Thyroid gland (tissue), 4 donors: ENCODE measurements at regions not wholly inside any gene's neighbourhood (a gene's known extent, or its start where the extent isn't known, plus 50 kb on each side); places are given as distances from the start of the nearest gene placed in this dataset.
A peak's percentile ranks its signal among the peaks of the same experiment; 100 is the strongest.
"Not testable (repeated sequence)": the region's sequence is repeated elsewhere in the genome, so short reads cannot be mapped to it uniquely, and the experiment has no call there.

Experiments used
- DNase-seq, 2 donors: peaks; one replicate each; pipeline ENCODE4 v3.0.0-alpha.2; 2019
- H3K27ac ChIP-seq, 3 donors: fragments of 200-600 bp; sonication (generic); 1 replicate in 2 of 3; 2 replicates in 1 of 3; pipeline ENCODE4 v1.5.1; 2016 to 2019; ENCODE audit warnings: mild to moderate bottlenecking in 1 of 3, moderate library complexity in 1 of 3
- H3K27me3 ChIP-seq: fragments of 200-600 bp; sonication (generic); one replicate; pipeline ENCODE4 v1.5.1; 2019
- H3K36me3 ChIP-seq, 2 donors: fragments of 200-600 bp; sonication (generic); one replicate each; pipeline ENCODE4 v1.5.1; 2016 to 2019
- H3K4me1 ChIP-seq, 2 donors: fragments of 200-600 bp; sonication (generic); one replicate each; pipeline ENCODE4 v1.5.1; 2017 to 2019
- H3K4me3 ChIP-seq, 3 donors: fragments of 200-600 bp; sonication (generic); replicated peaks in 1 of 3; 1 replicate in 2 of 3; 2 replicates in 1 of 3; pipeline ENCODE4 v1.5.1; 2016; ENCODE audit warnings: mild to moderate bottlenecking in 1 of 3
- H3K9me3 ChIP-seq: fragments of 200-600 bp; sonication (generic); one replicate; pipeline ENCODE4 v1.5.1; 2017
- CTCF ChIP-seq, 6 experiments: fragments of 200-600 bp in 3 of 6; fragments of 450-650 bp in 3 of 6; sonication (generic) in 3 of 6; IDR thresholded peaks; one replicate each; pipeline ENCODE4 v1.5.1; 2016 to 2019; ENCODE audit warnings: antibody characterized with exemption in 6 of 6, mild to moderate bottlenecking in 2 of 6, inconsistent platforms in 1 of 6, moderate library complexity in 1 of 6
- POLR2A ChIP-seq, 2 donors: fragments of 450-650 bp; IDR thresholded peaks; one replicate each; pipeline ENCODE4 v1.6.1; 2017; ENCODE audit warnings: antibody characterized with exemption in 2 of 2, mild to moderate bottlenecking in 2 of 2, moderate library complexity in 1 of 2
- whole genome bisulfite sequencing, 2 donors: methylation state at CpG; one replicate each; pipeline ENCODE4 v1.1.5; 2017; 5-methylcytosine and 5-hydroxymethylcytosine counted together
- intact Hi-C: fragments of 100-400 bp; cut with DNase I; formaldehyde crosslinking; loops from one replicate; pipeline ENCODE4 v1.15.1; 2023

- no peak overlapping the region for H3K27ac ChIP-seq
- intact Hi-C loops = no loop called here
- no peaks in the 10 kb centered on the region for H3K4me1 ChIP-seq
- no peak for DNase-seq
- H3K4me3 ChIP-seq = no peak overlapping the region
- no peaks in the 10 kb centered on the region for H3K36me3 ChIP-seq
- no peaks in the 10 kb centered on the region for H3K27me3 ChIP-seq
- no peaks in the 10 kb centered on the region for H3K9me3 ChIP-seq
- TF ChIP-seq POLR2A (IDR thresholded peaks at IDR 0.05) (no peak), CTCF (IDR thresholded peaks at IDR 0.05) (no peak)
- WGBS, 2 donors = 88 to 89% methylated on average over 2 of the region's 2 CpGs
Observed at GRCh38 chr3:101913168-101913567, 63.9 kb downstream of the NFKBIZ start.

- H3K27me3 ChIP-seq, H3K9me3 ChIP-seq, intact Hi-C loops, H3K36me3 ChIP-seq, H3K4me1 ChIP-seq, H3K4me3 ChIP-seq, H3K27ac ChIP-seq, DNase-seq: not testable (repeated sequence)
- 93 to 96% methylated on average over 2 of the region's 2 CpGs for WGBS, 2 donors
Observed at GRCh38 chr3:101917761-101918160, 68.4 kb downstream of the NFKBIZ start.

GRCh38 chr3:101922151-101922725 is 72.9 kb downstream of the NFKBIZ start:
- H3K4me1 ChIP-seq, H3K4me3 ChIP-seq, H3K27ac ChIP-seq, intact Hi-C loops, H3K36me3 ChIP-seq, H3K9me3 ChIP-seq, H3K27me3 ChIP-seq, DNase-seq: not testable (repeated sequence)
- WGBS, 2 donors = 91 to 95% methylated on average over 3 of the region's 3 CpGs

GRCh38 chr3:101924621-101925020 is 75.3 kb downstream of the NFKBIZ start:
- H3K9me3 ChIP-seq, H3K4me1 ChIP-seq, intact Hi-C loops, H3K27me3 ChIP-seq, H3K27ac ChIP-seq, DNase-seq, H3K36me3 ChIP-seq, H3K4me3 ChIP-seq: not testable (repeated sequence)
- 100% methylated on average over 1 to 2 of the region's 2 CpGs for WGBS, 2 donors

- H3K27ac ChIP-seq, DNase-seq, H3K4me3 ChIP-seq, intact Hi-C loops, H3K9me3 ChIP-seq, H3K27me3 ChIP-seq, H3K36me3 ChIP-seq, H3K4me1 ChIP-seq: not testable (repeated sequence)
- 80 to 100% methylated on average over 1 of the region's 1 CpG for WGBS, 2 donors
Observed at GRCh38 chr3:101925124-101925523, 75.8 kb downstream of the NFKBIZ start.

GRCh38 chr3:101925564-101925963 is 76.2 kb downstream of the NFKBIZ start:
- no peaks in the 10 kb centered on the region for H3K27me3 ChIP-seq
- TF ChIP-seq CTCF (IDR thresholded peaks at IDR 0.05) (no peak), POLR2A (IDR thresholded peaks at IDR 0.05) (no peak)
- intact Hi-C loops = no loop called here
- no peaks in the 10 kb centered on the region for H3K36me3 ChIP-seq
- 86 to 91% methylated on average over 2 of the region's 2 CpGs for WGBS, 2 donors
- DNase-seq = no peak
- H3K9me3 ChIP-seq = no peaks in the 10 kb centered on the region
- no peak overlapping the region for H3K27ac ChIP-seq
- peaks cover 0 to 3% of the 10 kb centered on the region in 2 donors for H3K4me1 ChIP-seq
- no peak overlapping the region for H3K4me3 ChIP-seq

GRCh38 chr3:101926594-101927105 is 77.3 kb downstream of the NFKBIZ start:
- no peak overlapping the region for H3K4me3 ChIP-seq
- H3K36me3 ChIP-seq = no peaks in the 10 kb centered on the region
- H3K27me3 ChIP-seq = no peaks in the 10 kb centered on the region
- peaks cover 0 to 3% of the 10 kb centered on the region in 2 donors for H3K4me1 ChIP-seq
- WGBS, 2 donors = 64 to 65% methylated on average over 7 of the region's 7 CpGs
- no peak overlapping the region for H3K27ac ChIP-seq
- DNase-seq = peak in 1 of 2 donors; percentile 30
- no peaks in the 10 kb centered on the region for H3K9me3 ChIP-seq
- TF ChIP-seq POLR2A (IDR thresholded peaks at IDR 0.05) (no peak), CTCF (IDR thresholded peaks at IDR 0.05) (no peak)
- intact Hi-C loops = no loop called here
